OCI-LY7 (cell line): ENCODE measurements at regions not wholly inside any gene's neighbourhood (a gene's known extent, or its start where the extent isn't known, plus 50 kb on each side); places are given as distances from the start of the nearest gene placed in this dataset.

Source experiments
- BruUV-seq: library from RNA; stranded (reverse); fragments of 400-500 nt; replicated peaks from 2 replicates; lab custom pipeline; 2021; lab: Mats Ljungman, UMichigan
- CTCF ChIA-PET: fragments of 300-600 bp; sonication (Branson Sonifier 250); formaldehyde crosslinking; loops from one replicate; lab custom pipeline; 2022; ENCODE audit warnings: antibody characterized with exemption; ENCODE audit not compliant: unreplicated experiment; lab: Charles Lee
- POLR2A ChIA-PET: fragments of 300-600 bp; sonication (Branson Sonifier 250); formaldehyde crosslinking; loops from one replicate; lab custom pipeline; 2022; ENCODE audit warnings: antibody characterized with exemption; lab: Charles Lee
- DNase-seq: peaks from one replicate; pipeline ENCODE4 v3.0.0-alpha.2; 2015; ENCODE audit warnings: low spot score
- H2AFZ ChIP-seq: fragments of 200-600 bp; sonication (generic), shearing (Covaris generic); 2 replicates; pipeline ENCODE4 v1.6.1; 2014; ENCODE audit warnings: mild to moderate bottlenecking, antibody characterized with exemption, low read length, moderate library complexity
- H3K27ac ChIP-seq: fragments of 200-600 bp; sonication (generic); 2 replicates; pipeline ENCODE4 v1.5.1; 2014; ENCODE audit warnings: mixed run types, low read depth, mild to moderate bottlenecking, moderate library complexity, low read length, inconsistent platforms; ENCODE audit not compliant: poor library complexity, severe bottlenecking
- H3K36me3 ChIP-seq: fragments of 200-600 bp; sonication (generic); 2 replicates; pipeline ENCODE4 v1.6.1; 2014; ENCODE audit warnings: mild to moderate bottlenecking, antibody characterized with exemption, low read length, moderate library complexity, mixed read lengths; ENCODE audit not compliant: insufficient read depth
- H3K4me1 ChIP-seq: fragments of 200-600 bp; sonication (generic); 2 replicates; pipeline ENCODE4 v1.5.1; 2014; ENCODE audit warnings: mild to moderate bottlenecking, low read length; ENCODE audit not compliant: insufficient read depth, poor library complexity, severe bottlenecking
- H3K4me2 ChIP-seq: fragments of 200-600 bp; sonication (generic); 2 replicates; pipeline ENCODE4 v1.6.1; 2014; ENCODE audit warnings: mild to moderate bottlenecking, low read length
- H3K4me3 ChIP-seq: fragments of 200-600 bp; sonication (generic); 2 replicates; pipeline ENCODE4 v1.5.1; 2014; ENCODE audit warnings: mild to moderate bottlenecking, low read depth, low read length; ENCODE audit not compliant: poor library complexity, severe bottlenecking
- H3K79me2 ChIP-seq: fragments of 200-600 bp; sonication (generic); 2 replicates; pipeline ENCODE4 v1.6.1; 2016; ENCODE audit warnings: low read depth, mild to moderate bottlenecking, low read length, moderate library complexity, mixed read lengths; ENCODE audit not compliant: insufficient read depth
- H3K9me2 ChIP-seq: fragments of 200-600 bp; sonication (generic); 2 replicates; pipeline ENCODE4 v1.6.1; 2016; ENCODE audit warnings: mild to moderate bottlenecking, low read length, mixed read lengths; ENCODE audit not compliant: insufficient read depth
- H3K9me3 ChIP-seq: fragments of 200-600 bp; sonication (generic); 2 replicates; pipeline ENCODE4 v1.6.1; 2014; ENCODE audit warnings: mild to moderate bottlenecking, mixed run types, low read length, mixed read lengths
- H4K20me1 ChIP-seq: fragments of 200-600 bp; sonication (generic); 2 replicates; pipeline ENCODE4 v1.6.1; 2014; ENCODE audit warnings: mild to moderate bottlenecking, antibody characterized with exemption, low read length, moderate library complexity, mixed read lengths; ENCODE audit not compliant: insufficient read depth
- EZH2phosphoT487 ChIP-seq: fragments of 200-600 bp; sonication (generic); IDR thresholded peaks from 2 replicates; pipeline ENCODE4 v1.6.1; 2018; ENCODE audit warnings: low read depth, borderline replicate concordance, mild to moderate bottlenecking, mixed run types, antibody characterized with exemption, low read length, moderate library complexity, mixed read lengths
- intact Hi-C: fragments of 100-400 bp; cut with micrococcal nuclease; formaldehyde crosslinking; loops from one replicate; pipeline ENCODE4 v1.10.0; 2022; ENCODE audit not compliant: unreplicated experiment
- TF ChIP-seq, protein P1 (sequence below): fragments of 200-600 bp; sonication (generic); conservative IDR thresholded peaks from 2 replicates; pipeline ENCODE4 v1.5.1; 2014; ENCODE audit warnings: mild to moderate bottlenecking, antibody characterized with exemption, low read length, moderate library complexity, mixed read lengths

- BruUV-seq: no TSS peak
- CTCF ChIA-PET: no interaction called here
- DNase-seq: no peak
- TF ChIP-seq, protein P1, sequence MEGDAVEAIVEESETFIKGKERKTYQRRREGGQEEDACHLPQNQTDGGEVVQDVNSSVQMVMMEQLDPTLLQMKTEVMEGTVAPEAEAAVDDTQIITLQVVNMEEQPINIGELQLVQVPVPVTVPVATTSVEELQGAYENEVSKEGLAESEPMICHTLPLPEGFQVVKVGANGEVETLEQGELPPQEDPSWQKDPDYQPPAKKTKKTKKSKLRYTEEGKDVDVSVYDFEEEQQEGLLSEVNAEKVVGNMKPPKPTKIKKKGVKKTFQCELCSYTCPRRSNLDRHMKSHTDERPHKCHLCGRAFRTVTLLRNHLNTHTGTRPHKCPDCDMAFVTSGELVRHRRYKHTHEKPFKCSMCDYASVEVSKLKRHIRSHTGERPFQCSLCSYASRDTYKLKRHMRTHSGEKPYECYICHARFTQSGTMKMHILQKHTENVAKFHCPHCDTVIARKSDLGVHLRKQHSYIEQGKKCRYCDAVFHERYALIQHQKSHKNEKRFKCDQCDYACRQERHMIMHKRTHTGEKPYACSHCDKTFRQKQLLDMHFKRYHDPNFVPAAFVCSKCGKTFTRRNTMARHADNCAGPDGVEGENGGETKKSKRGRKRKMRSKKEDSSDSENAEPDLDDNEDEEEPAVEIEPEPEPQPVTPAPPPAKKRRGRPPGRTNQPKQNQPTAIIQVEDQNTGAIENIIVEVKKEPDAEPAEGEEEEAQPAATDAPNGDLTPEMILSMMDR: no peak
- no peak for TF ChIP-seq EZH2phosphoT487
- Histone ChIP-seq H3K27ac (no peak overlapping the region), H3K9me2 (no peaks in the 10 kb centered on the region), H3K4me2 (no peak overlapping the region), H3K4me1 (no peaks in the 10 kb centered on the region), H3K4me3 (no peak overlapping the region), H3K9me3 (no peaks in the 10 kb centered on the region), H4K20me1 (no peaks in the 10 kb centered on the region), H3K79me2 (no peaks in the 10 kb centered on the region), H2AFZ (no peak overlapping the region), H3K36me3 (no peaks in the 10 kb centered on the region)
- intact Hi-C loops: no loop called here
- POLR2A ChIA-PET: no interaction called here
Measured at GRCh38 chr4:189255636-189256035, 685.0 kb upstream of the FRG1 start.

- Histone ChIP-seq H3K4me1 (no peaks in the 10 kb centered on the region), H3K4me2 (no peak overlapping the region), H2AFZ (no peak overlapping the region), H4K20me1 (no peaks in the 10 kb centered on the region), H3K36me3 (no peaks in the 10 kb centered on the region), H3K9me3 (no peaks in the 10 kb centered on the region), H3K79me2 (no peaks in the 10 kb centered on the region), H3K27ac (no peak overlapping the region), H3K4me3 (no peak overlapping the region), H3K9me2 (no peaks in the 10 kb centered on the region)
- ChIA-PET POLR2A (no interaction called here), CTCF (no interaction called here)
- BruUV-seq: no TSS peak
- intact Hi-C loops: no loop called here
- no peak for DNase-seq
- TF ChIP-seq, protein P1: no peak
- TF ChIP-seq EZH2phosphoT487: no peak
Measured at GRCh38 chr4:189261475-189261874, 679.2 kb upstream of the FRG1 start.

DNA sequence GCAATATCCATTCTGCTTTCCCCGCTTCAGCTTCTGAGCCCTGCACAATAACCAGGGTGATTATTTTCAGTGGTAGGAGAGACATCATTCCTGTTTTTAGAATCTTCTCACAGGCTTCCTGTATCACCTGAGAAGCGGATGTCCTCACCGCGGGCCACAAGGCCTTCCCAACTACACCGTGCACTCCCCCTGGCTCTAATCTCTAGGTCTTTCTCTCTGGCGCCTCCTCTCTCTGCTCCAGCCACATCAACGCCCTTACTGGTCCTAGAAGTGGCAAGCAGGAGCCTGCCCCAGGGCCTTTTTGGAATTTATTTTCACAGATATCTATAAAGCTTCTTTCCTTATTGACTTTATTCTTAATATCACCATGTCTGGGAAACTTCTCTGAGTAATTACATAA is 675.2 kb upstream of the FRG1 start:
- ChIA-PET POLR2A (no interaction called here), CTCF (no interaction called here)
- Histone ChIP-seq H3K4me1 (no peaks in the 10 kb centered on the region), H3K4me3 (no peak overlapping the region), H3K79me2 (no peaks in the 10 kb centered on the region), H3K9me2 (no peaks in the 10 kb centered on the region), H3K9me3 (no peaks in the 10 kb centered on the region), H2AFZ (no peak overlapping the region), H3K4me2 (no peak overlapping the region), H3K27ac (no peak overlapping the region), H4K20me1 (no peaks in the 10 kb centered on the region), H3K36me3 (no peaks in the 10 kb centered on the region)
- no peak for DNase-seq
- no peak for TF ChIP-seq EZH2phosphoT487
- TF ChIP-seq, protein P1: no peak
- BruUV-seq: no TSS peak
- intact Hi-C loops: no loop called here
